ENCODE measurements at regions not wholly inside any gene's neighbourhood (a gene's known extent, or its start where the extent isn't known, plus 50 kb on each side); places are given as distances from the start of the nearest gene placed in this dataset.
"Not testable (repeated sequence)": the region's sequence is repeated elsewhere in the genome, so short reads cannot be mapped to it uniquely, and the experiment has no call there.

DNA sequence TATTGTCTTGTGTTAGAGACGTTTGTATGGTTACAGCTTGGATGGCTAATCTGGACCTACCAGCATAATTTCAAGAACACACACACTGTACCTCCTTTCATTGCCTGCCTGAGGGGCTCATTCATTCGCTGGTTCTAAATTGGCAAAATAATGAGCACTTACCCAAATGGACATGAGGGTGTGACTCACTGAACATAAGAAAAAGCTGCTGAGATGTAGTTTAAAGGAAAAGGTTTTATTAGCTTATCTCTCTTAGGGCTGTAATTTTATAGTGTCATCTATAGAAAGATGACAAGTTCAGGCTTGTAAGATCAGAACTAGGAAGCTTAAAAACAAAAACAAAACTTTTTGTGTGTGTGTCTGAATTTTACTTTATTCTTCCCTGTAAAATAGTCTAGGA is 120.7 kb upstream of the WNT7A start:
- Histone ChIP-seq H3K36me3 (replicated peaks; ENCODE audit: low read depth, low read length) (no peaks in the 10 kb centered on the region), H3K9ac (ENCODE audit: low read length) (no peak overlapping the region), H3K4me1 (ENCODE audit: low read length) (no peaks in the 10 kb centered on the region), H4K20me1 (ENCODE audit: insufficient read depth, low read length) (no peaks in the 10 kb centered on the region), H3K27me3 (ENCODE audit: low read depth, low read length) (no peaks in the 10 kb centered on the region), H3K4me3 (ENCODE audit: low read length) (no peak overlapping the region), H3K9me3 (ENCODE audit: insufficient read depth, low read length) (no peaks in the 10 kb centered on the region), H3K27ac (ENCODE audit: low read length) (no peak overlapping the region), H3K79me2 (ENCODE audit: low read length) (no peaks in the 10 kb centered on the region), H3K4me2 (ENCODE audit: low read length) (no peak overlapping the region), H2AFZ (ENCODE audit: low read depth, low read length) (no peak overlapping the region)
- TF ChIP-seq, protein P1, sequence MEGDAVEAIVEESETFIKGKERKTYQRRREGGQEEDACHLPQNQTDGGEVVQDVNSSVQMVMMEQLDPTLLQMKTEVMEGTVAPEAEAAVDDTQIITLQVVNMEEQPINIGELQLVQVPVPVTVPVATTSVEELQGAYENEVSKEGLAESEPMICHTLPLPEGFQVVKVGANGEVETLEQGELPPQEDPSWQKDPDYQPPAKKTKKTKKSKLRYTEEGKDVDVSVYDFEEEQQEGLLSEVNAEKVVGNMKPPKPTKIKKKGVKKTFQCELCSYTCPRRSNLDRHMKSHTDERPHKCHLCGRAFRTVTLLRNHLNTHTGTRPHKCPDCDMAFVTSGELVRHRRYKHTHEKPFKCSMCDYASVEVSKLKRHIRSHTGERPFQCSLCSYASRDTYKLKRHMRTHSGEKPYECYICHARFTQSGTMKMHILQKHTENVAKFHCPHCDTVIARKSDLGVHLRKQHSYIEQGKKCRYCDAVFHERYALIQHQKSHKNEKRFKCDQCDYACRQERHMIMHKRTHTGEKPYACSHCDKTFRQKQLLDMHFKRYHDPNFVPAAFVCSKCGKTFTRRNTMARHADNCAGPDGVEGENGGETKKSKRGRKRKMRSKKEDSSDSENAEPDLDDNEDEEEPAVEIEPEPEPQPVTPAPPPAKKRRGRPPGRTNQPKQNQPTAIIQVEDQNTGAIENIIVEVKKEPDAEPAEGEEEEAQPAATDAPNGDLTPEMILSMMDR (IDR thresholded peaks at IDR 0.05; ENCODE audit: low read depth, low read length) = no peak
- no peak for TF ChIP-seq EZH2phosphoT487 (IDR thresholded peaks at IDR 0.05; ENCODE audit: low read depth)

DNA sequence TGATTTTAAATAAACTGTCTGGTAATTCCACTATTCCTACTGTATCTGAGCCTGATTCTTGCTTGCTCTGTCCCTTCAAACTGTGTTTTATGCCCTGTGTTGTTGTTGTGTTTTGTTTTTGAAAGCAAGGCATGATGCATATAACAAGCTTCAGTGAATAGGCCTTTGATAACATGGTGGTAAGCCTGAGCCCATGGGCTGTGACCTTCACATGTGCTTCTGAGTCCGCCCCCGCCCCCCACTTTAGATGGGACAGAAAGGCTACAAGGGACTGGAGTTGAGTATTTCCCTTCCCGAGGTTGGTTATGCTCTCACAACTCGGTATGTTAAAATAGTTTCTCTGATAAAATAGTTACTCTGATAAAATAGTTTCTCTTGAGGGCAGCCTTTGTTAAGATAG is 119.0 kb upstream of the WNT7A start:
- Histone ChIP-seq H3K4me3 (ENCODE audit: low read length) (no peak overlapping the region), H3K9ac (ENCODE audit: low read length) (no peak overlapping the region), H3K27ac (ENCODE audit: low read length) (no peak overlapping the region), H3K36me3 (replicated peaks; ENCODE audit: low read depth, low read length) (no peaks in the 10 kb centered on the region), H4K20me1 (ENCODE audit: insufficient read depth, low read length) (no peaks in the 10 kb centered on the region), H3K27me3 (ENCODE audit: low read depth, low read length) (no peaks in the 10 kb centered on the region), H2AFZ (ENCODE audit: low read depth, low read length) (no peak overlapping the region), H3K79me2 (ENCODE audit: low read length) (no peaks in the 10 kb centered on the region), H3K9me3 (ENCODE audit: insufficient read depth, low read length) (no peaks in the 10 kb centered on the region), H3K4me1 (ENCODE audit: low read length) (no peaks in the 10 kb centered on the region), H3K4me2 (ENCODE audit: low read length) (no peak overlapping the region)
- TF ChIP-seq, protein P1 (IDR thresholded peaks at IDR 0.05; ENCODE audit: low read depth, low read length) = no peak

- H4K20me1 ChIP-seq (ENCODE audit: insufficient read depth, low read length); H3K9ac ChIP-seq (ENCODE audit: low read length); H3K4me2 ChIP-seq (ENCODE audit: low read length); H2AFZ ChIP-seq (ENCODE audit: low read depth, low read length); H3K36me3 ChIP-seq (replicated peaks; ENCODE audit: low read depth, low read length); H3K9me3 ChIP-seq (ENCODE audit: insufficient read depth, low read length); H3K79me2 ChIP-seq (ENCODE audit: low read length); H3K27me3 ChIP-seq (ENCODE audit: low read depth, low read length); H3K27ac ChIP-seq (ENCODE audit: low read length); H3K4me1 ChIP-seq (ENCODE audit: low read length); H3K4me3 ChIP-seq (ENCODE audit: low read length): not testable (repeated sequence)
These were observed 115.3 kb upstream of the WNT7A start for GRCh38 chr3:13995216-13995615.

DNA sequence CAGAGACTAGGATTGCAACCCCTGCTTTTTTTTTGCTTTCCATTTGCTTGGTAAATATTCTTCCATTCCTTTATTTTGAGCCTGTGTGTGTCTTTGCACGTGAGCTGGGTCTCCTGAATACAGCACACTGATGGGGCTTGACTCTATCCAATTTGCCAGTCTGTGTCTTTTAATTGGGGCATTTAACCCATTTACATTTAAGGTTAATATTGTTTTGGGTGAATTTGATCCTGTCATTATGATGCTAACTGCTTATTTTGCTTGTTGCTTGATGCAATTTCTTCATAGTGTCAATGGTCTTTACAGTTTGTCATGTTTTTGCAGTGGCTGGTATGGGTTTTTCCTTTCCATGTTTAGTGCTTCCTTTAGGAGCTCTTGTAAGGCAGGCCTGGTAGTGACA is 109.1 kb upstream of the WNT7A start:
- not testable (repeated sequence) for H3K9ac ChIP-seq (ENCODE audit: low read length); H3K4me3 ChIP-seq (ENCODE audit: low read length); H3K79me2 ChIP-seq (ENCODE audit: low read length); H3K36me3 ChIP-seq (replicated peaks; ENCODE audit: low read depth, low read length); H3K9me3 ChIP-seq (ENCODE audit: insufficient read depth, low read length); H3K27ac ChIP-seq (ENCODE audit: low read length); H4K20me1 ChIP-seq (ENCODE audit: insufficient read depth, low read length); H3K4me2 ChIP-seq (ENCODE audit: low read length); H3K27me3 ChIP-seq (ENCODE audit: low read depth, low read length); H2AFZ ChIP-seq (ENCODE audit: low read depth, low read length); H3K4me1 ChIP-seq (ENCODE audit: low read length)

GRCh38 chr3:13976469-13976868 is 96.6 kb upstream of the WNT7A start:
- H4K20me1 ChIP-seq (ENCODE audit: insufficient read depth, low read length) = no peaks in the 10 kb centered on the region
- peak overlapping the region; percentile 59 for H3K27ac ChIP-seq (ENCODE audit: low read length)
- H3K4me3 ChIP-seq (ENCODE audit: low read length) = no peak overlapping the region
- H3K36me3 ChIP-seq (replicated peaks; ENCODE audit: low read depth, low read length) = peaks cover 31% of the 10 kb centered on the region
- H3K9ac ChIP-seq (ENCODE audit: low read length) = no peak overlapping the region
- H3K27me3 ChIP-seq (ENCODE audit: low read depth, low read length) = no peaks in the 10 kb centered on the region
- no peaks in the 10 kb centered on the region for H3K79me2 ChIP-seq (ENCODE audit: low read length)
- TF ChIP-seq EZH2phosphoT487 (IDR thresholded peaks at IDR 0.05; ENCODE audit: low read depth) = no peak
- TF ChIP-seq, protein P1 (IDR thresholded peaks at IDR 0.05; ENCODE audit: low read depth, low read length) = no peak
- H2AFZ ChIP-seq (ENCODE audit: low read depth, low read length) = no peak overlapping the region
- peaks cover 48% of the 10 kb centered on the region for H3K9me3 ChIP-seq (ENCODE audit: insufficient read depth, low read length)
- H3K4me1 ChIP-seq (ENCODE audit: low read length) = peaks cover 47% of the 10 kb centered on the region
- peak overlapping the region; percentile 36 for H3K4me2 ChIP-seq (ENCODE audit: low read length)
